ENCODE measurements at regions not wholly inside any gene's neighbourhood (a gene's known extent, or its start where the extent isn't known, plus 50 kb on each side); places are given as distances from the start of the nearest gene placed in this dataset.

- TF ChIP-seq ZFX (IDR thresholded peaks at IDR 0.05; ENCODE audit: borderline replicate concordance) = no peak
- no peak for TF ChIP-seq CTCF (IDR thresholded peaks at IDR 0.05)
These were observed 608.7 kb upstream of the PLXNA2 start for GRCh38 chr1:208852911-208853310.
